ENCODE measurements at regions not wholly inside any gene's neighbourhood (a gene's known extent, or its start where the extent isn't known, plus 50 kb on each side); places are given as distances from the start of the nearest gene placed in this dataset.
A peak's percentile ranks its signal among the peaks of the same experiment; 100 is the strongest.

GRCh38 chr6:140671926-140672325 lies 1297.5 kb upstream of the CITED2 start:
- TF ChIP-seq POLR2A (IDR thresholded peaks at IDR 0.05) (no peak), CTCF (IDR thresholded peaks at IDR 0.05) (peak in 1 of 12 donors; percentile 16)

All from heart left ventricle (tissue), 13 donors.